ENCODE measurements at regions not wholly inside any gene's neighbourhood (a gene's known extent, or its start where the extent isn't known, plus 50 kb on each side); places are given as distances from the start of the nearest gene placed in this dataset.

GRCh38 chr4:163243297-163243981, 76.7 kb upstream of the NAF1 start:
- TF ChIP-seq POLR2A (IDR thresholded peaks at IDR 0.05) (no peak), CTCF (IDR thresholded peaks at IDR 0.05) (no peak)
